GM21619 (cell line): ENCODE measurements at regions not wholly inside any gene's neighbourhood (a gene's known extent, or its start where the extent isn't known, plus 50 kb on each side); places are given as distances from the start of the nearest gene placed in this dataset.

ENCODE experiments used
- ATAC-seq: cut with Tn5 transposase; IDR thresholded peaks from one replicate; pipeline ENCODE4 v1.9.1; 2021; ENCODE audit not compliant: unreplicated experiment

DNA sequence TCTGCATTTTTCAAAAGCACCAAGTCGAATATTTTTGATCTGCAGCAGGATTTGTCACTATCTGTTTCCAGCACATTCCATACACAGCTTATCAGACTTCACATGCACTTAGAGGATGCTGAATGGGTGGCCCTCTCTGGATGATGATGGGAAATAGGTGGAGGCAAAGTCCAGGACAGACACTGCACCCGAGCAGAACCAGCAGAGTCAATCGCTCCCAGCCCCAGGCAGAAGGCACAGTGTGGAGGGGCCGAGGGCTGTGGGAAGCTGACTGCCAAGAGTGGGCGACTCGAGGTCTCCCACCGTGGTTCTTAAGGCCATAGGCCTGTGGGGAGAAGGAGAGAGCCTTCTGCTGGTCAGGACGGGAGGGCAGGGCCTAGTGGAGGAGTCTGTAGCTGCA is 490.2 kb upstream of the MGMT start:
- ATAC-seq: no peak

DNA sequence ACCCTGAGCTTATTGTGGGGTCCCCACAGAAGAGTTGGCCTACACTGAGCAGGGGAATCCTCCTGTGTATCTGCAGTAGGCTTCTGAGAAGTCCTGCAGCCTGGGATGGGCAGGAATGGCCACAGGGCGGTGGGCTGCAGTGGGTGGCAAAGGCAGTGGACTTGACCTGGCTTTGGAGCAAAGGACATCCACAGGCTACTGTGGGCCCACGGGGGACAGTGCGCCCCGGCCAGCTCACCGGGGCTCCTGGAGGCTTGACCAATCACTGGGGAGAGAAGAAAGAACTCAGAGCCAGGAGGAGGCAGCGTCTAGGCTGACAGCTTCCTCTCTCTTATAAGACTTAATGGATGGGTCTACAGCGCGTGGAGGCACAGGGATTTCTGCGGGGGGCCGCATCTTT is 488.8 kb upstream of the MGMT start:
- ATAC-seq: no peak

DNA sequence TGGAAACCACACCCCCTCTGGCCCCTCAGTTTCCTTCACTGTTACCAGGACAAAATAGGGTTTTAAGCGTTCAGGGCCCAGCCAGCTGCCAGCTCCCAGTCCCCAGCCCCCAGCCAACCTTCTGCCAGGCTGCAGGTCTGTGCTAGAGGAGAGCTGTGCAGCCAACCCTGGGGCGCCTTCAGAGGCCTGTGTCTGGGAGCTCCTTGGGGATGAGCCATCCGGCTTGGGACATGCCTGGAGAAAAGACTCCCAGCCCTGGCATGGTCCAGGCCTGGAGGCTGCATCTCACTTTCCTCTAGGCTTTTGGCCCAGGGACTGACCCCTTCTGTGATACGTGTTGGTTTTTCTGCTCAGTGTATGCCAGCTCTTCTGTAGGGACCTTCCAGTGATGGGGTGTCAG is 487.6 kb upstream of the MGMT start:
- no peak for ATAC-seq

DNA sequence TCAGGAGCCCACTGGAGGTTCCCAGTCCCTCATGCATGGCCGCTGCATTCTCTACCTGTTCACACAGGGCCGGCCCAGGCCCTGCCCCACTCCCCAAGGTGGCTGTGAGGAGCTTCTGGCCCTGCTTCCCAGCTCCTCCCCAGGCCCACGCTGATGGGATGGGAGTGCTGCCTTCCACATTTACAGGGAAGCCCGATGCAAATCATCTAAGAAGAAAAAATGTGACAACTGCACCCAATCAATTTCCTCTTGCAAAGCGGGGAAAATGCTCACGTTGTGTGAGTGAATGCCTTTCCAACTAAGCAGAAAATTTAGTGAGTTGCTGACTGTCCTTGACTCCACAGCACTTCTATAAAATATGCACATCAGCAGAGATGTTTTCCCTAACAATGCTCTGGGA is 485.8 kb upstream of the MGMT start:
- no peak for ATAC-seq

DNA sequence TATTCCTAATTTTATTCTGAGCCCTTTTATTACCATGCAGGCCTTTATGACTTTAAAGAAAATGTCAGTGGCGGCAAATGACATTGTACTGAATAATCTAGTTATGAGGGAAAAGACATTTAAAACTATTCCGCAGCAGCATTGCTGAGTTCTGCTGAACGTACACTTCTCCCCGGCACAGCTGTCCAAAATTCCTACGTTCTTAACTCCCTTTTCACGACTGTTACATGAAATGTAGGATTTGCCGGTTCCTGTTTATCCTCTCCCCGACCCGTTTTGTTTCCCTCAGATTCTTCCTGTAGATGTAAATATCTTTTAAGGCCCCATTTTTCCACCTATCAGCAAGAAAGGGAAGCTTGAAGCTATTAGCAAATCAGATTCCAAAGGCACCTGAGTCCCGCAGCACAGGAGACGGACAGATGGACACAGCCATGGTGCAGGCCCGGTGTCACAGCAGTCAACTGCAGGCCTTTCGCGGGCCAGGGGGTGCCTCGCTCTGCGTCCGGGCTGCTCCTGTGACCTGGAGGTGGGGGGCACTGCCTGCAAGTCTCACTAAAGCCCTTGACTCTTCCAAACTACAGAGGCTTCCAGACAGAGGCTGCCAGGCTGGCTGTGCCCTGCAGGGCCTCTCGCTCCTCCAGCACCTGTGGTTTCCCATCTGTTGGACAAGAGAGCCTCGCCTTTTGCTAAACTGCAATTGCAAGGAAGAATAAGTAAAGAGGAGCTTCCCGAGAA is 485.0 kb upstream of the MGMT start:
- no peak for ATAC-seq

DNA sequence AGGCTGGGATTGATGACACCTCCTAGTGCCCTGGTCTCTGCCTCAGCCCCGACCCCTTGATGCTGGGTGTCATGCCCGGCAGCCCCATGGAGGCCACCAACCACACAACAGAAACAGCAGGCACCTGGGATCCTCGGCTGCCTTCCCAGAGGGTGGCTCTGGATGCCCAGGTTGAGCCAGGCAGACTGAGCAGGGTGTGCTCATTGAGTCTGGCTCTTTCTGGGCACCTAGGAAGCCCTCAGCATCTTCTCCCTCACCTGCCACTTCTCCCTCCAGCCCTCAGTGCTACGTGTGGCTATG is 484.5 kb upstream of the MGMT start:
- ATAC-seq: no peak

DNA sequence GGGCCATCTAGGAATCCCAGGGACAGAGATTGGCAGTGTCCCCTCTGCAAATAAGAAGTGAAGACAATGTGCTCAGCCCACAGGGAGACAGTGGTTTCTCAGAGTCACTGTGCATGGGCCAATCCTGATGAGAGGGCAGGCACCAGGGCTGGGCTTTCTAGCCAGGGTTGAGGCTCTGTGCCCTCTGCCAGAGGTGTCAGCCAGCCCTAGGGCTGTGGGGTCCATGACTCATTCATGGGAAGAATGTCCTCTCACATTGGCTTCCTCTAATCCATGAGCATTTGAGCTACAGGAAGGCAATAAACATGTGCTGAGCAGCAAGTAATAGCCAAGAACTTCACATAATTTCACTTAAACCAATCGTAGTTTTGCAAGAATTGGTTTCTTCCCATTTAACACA is 482.0 kb upstream of the MGMT start:
- no peak for ATAC-seq

DNA sequence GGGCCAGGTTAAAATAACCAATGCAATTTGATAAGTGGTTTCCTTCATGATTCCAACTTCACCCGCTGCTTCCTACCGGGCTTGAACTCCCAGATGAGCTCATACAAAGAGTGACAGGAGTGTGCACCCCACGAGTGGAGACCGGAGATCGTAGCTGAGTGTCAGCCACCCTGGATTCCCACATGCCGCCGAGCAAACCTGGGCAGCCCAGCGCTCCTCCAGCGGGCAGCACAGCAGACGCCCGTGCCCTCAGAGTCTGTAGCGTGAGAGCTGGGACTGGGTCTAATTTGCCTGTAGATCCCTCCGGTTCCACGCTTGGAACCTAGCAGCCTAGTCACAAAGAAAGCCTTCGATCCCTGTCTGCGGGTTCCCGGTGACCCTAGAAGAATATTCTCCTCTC is 476.1 kb upstream of the MGMT start:
- ATAC-seq: no peak

DNA sequence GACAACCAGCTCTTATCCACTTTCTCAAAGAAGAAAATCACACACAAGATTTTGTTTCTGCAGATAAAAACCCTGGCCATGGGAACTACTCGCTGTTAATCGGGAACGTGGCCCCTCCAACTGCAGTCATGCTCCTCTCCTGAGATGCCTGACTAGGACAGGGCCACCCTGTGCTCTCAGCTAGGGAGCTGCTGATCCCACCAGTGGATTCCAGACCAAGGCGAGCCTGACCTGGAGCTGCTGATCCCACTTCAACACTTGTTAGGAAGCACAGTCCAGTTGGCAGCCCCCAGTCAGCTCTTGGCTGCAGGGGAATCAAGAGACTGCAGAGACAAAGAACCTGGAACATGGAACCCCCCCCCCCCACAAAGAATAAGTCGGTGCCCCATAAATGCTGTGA is 474.3 kb upstream of the MGMT start:
- ATAC-seq: no peak

DNA sequence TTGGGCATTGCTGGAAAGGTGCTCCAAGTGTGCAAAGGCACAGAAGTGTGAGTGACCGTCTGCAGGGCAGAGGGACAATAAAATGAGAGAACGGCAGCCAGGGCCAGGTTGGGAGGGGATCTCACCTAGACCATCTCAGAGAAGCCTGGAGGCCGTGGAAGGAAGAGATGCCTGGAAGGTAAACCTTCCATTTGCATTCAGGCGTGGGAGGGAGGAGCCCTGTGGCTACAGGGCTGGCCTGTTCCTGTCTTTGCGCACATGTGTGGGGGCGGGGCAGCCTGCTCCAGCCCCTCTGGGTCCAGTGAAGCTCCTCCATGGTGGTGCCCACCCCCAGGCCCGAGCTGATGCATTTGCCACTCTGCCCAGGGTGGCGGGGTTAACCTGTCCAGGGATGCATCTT is 473.6 kb upstream of the MGMT start:
- ATAC-seq: no peak

DNA sequence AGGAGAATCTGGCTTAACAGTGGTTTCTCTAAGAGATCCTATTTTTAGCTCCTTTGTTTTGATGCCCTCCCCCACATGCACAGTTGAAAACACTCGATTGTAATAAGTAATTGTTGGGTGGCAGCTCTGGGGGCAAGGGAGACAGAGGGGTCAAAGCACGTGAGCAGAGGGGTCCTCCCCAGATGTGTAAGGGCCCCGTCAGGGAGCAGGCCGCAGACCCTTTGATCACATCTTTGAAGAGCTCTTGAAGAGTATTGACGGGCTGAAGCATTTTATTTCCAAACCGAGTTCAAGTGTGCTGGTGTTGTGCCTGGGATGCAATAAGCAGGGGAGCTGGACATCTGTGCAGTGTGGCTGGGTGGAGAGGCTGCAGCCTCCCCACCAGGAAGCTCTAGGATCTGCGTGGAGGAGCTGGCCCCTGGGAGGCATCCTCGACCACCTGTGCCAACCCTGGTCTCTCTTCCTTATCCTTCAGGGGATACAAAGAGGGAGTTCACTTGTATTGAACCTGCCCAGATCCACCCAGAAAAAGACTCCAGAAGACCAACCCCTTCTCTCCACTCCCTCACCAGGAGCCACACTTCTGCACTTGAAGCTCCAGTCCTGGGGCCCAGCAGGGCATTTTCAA is 473.0 kb upstream of the MGMT start:
- no peak for ATAC-seq

DNA sequence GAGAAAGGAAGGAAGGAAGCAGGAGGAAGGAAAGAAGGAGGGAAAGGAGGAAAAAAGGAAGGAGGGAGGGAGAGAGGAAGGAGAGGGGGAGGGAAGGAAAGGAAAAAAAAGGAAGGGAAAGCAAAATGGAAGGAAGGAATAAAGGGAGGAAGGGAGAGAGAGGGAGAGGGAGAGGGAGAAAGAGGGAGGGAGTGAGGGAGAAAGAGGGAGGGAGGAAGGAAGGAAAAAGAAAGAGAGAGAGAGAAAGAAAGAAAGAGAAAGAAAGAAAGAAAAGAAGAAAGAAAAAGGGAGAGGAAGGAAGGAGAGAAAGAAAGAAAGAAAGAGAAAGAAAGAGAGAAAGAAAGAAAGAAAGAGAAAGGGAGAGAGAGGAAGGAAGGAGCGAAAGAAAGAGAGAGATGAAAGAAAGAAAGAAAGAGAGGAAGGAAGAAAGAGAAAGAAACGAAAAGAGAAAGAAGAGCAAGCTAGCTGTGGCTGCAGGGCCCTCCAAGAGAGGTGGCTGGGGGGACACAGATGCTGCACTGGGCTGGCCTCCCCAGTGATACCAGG is 472.4 kb upstream of the MGMT start:
- ATAC-seq: no peak

DNA sequence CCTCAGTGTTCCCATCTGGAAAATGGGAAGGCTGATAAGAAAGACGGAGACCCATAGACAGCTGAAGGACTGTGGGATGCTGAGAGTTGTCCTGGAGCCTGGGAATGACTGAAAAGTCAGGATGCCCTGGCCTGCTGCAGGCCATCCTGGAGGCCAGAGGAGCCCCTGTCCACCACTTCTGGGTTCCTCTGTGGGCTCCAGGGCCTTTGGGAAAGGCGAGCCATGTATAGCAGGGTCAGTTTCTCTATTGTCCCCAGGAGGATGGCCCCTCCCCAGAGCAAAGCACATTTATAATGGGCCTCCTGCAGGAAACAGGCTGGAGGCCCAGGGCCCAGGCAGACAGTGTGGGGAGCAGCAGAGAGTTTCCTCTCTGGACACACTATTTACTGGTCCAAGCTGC is 471.4 kb upstream of the MGMT start:
- no peak for ATAC-seq

DNA sequence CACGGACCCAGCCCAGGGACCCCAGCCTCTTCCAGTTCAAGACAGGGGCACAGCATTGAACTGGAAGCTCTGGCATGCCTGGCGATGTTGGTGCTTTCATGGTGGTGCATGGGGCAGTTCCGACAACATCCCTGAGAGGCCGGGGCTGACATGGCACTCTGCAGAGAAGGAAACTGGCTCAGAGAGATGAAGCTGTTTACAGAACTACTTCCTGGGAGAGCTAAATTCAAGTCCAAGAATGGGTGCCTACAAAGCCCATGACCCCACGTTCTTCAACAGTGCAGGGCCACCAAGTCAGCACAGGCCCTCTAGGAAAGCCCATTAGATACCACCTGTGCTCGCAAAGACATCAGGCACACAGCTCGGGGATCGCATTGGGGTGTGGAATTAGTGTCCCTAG is 470.9 kb upstream of the MGMT start:
- no peak for ATAC-seq

DNA sequence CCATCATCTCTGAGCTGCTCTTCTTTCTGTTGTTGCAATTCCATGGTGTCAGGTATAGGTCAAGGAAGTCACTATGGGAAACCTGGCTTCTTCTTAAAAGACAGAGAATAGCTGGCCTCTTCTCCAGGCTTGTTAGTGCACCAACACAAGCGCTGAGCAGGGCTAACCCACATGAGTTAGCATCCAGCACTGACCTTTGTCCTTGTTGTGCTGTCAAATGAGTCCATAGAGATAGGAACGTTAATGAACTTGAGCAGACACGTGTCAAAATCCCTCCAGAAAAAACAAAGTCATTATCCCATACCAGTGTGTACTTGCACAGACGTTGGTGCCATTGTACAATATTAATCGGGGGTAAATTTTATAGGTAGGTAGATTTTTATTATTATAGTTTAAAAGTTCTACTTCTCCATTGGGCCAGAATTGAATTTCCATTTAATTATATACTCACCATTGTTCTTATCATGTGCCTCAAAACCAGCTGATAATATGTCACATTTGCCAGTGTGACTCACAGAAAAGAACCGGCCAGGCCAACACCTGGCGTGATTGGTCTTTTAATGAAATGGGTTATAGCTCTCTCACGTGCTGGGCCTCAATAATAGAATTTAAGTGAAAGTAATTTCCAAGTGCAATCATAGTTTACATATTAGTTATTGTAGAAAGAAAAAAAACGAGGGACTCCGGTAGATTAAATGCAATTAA is 468.8 kb upstream of the MGMT start:
- no peak for ATAC-seq

DNA sequence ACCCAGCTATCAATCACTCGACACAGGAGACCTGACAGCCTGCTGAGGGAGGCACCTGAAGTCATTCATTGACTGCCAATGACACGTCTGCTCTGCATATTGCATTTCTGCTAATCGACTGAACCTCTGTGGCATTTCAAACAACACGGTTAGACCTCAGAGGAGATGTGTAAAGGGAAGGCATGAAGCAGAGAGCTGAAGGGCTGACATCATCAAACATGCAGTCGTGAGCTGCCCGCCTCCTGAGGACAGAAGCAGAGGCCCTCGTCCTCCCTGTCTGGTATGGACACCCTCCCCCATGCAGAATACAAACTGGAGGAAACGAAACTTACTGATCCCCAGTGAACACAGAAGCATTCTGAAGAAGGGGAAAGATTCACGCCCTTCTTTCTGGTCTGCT is 462.6 kb upstream of the MGMT start:
- ATAC-seq: no peak

DNA sequence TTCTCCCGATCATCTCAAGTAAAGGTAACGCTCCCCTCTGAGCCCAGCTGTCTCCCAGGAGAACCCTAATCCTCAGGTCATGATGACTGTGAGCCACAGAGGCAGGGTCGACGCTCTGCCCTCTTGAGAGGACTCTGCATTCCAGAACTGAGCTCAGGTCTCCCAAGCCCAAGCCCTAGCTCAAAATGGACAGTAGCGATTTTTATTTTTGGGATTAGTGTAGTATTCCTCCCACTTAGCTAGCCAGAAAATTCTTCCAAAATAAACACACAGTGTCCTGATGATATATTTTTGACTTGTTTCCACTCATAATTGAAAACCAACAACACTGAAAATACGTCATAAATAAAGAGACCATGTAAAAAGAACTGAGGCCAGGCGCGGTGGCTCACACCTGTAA is 462.0 kb upstream of the MGMT start:
- no peak for ATAC-seq

DNA sequence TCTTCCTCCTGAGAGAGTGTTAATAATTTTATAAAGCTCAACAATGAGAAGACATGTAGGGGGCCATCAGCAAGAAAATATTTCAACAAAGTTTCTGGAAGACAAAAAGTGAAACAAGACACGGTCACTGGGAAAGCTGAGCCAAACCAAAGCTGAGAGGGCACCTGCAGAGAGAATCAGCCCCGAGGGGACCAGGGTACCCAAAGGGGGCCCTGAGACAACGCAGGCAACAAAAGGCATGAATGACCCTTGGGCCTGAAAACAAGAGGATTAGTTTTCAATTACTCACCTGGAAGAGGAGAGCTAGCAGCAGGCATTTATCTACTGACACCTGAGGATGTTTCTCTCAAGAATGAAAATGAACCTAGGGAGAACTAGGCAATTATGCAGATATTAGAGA is 461.2 kb upstream of the MGMT start:
- no peak for ATAC-seq

DNA sequence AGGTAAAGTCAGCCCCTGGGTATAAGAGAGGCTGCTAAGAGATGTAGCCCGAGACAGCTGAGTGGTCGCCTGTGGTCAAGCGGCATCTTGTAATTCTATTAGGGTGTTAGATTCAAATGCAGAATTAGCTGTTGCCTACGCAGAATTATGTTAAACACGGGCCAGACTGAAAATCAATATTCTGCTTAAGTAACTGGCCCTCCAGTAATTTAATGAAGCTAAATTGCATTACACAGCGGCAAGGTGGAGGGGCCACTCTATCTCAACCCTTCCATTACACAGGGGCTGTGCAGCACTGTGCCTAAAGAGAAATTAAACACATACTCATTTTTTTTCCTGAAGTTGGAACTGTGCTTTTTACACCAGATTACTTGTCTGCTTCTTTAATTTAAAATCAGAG is 448.5 kb upstream of the MGMT start:
- no peak for ATAC-seq

DNA sequence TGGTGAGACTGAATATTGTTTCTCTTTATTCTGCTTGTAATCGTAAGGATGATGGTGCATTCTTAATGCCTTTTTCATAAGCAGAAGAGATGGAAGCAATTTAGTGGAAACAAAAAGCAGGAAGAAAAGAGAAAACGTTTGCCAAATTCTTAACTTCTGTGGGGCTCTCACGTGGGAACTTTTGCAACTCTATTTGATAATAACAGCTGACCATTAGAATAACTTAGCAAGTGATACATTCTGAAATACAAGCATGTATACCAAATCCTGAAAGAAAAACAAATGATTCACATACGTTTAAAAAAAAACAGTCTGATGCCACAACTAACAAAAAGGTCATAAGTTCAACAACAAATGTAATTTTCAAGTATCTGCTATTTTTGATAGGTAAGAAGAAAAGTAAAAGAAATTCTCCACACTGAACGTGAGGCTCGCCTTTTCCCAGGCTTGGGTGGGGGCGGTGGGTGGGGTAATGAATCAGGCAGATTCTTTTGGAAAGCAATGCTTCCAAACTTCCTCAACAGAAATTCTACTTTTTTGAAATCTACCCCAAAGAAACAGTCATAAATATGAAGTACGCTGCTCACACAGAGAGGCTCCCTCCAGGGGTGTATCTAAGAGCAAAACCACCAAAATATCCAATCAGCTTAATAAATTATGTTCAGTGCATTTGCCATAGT is 446.2 kb upstream of the MGMT start:
- no peak for ATAC-seq

DNA sequence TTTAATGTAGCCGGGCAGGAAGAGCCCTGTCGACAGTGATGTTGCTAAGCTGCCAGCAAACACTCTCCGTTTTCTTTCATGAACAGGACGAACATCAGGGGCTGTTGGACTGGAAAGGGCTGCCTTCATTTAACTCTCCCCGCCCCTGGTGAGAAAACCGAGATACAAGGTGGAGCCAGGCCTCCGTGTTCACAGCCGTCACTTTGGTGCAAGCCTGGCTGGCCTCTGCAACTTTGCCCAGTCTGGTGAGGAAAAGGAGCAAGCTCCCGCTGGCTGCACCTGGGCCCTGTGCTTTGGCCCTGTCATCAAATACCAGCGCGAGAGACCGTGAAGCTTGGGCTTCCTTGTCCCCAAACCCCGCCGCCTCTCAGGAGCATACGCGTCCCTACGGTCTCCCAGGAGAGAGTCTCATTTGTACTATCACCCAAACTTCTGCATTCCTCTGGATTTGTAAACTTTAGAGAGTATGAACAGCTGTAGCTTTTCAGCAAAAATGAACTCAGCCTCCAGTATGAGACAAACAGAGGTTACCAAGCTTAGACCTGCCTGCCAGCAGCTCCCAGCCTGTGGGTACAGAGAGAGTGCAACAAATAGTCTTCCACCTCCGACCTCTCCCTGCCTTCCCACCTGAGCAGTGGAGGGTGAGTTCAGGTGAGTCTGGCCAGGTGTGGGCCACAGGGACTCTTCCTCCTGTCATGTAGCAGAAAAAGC is 445.3 kb upstream of the MGMT start:
- no peak for ATAC-seq
